ENCODE measurements at regions not wholly inside any gene's neighbourhood (a gene's known extent, or its start where the extent isn't known, plus 50 kb on each side); places are given as distances from the start of the nearest gene placed in this dataset.
"Not testable (repeated sequence)": the region's sequence is repeated elsewhere in the genome, so short reads cannot be mapped to it uniquely, and the experiment has no call there.

- DNase-seq = peak; percentile 72
Observed at GRCh38 chr12:66776974-66777373, 98.1 kb upstream of the GRIP1 start.

DNA sequence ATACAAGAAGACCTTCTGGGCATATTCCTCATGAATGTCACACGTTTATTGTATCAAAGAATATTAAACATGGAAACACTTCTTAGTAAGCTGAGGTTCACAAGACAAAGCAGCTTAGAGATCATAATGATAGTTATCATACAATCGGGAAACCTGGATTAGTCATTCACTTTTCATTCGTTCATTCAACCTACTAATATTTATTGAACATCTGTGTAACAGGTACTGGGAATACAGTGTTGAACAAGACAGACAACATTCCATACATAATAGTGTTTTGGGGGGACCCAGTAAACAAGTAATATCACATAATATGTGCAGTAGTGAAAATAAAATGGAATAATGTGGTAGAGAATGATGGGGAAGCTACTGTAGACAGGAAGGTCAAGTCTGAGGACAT lies 100.6 kb upstream of the GRIP1 start:
- DNase-seq = no peak

GRCh38 chr12:66786531-66787308 lies 107.8 kb upstream of the GRIP1 start:
- DNase-seq = no peak

DNA sequence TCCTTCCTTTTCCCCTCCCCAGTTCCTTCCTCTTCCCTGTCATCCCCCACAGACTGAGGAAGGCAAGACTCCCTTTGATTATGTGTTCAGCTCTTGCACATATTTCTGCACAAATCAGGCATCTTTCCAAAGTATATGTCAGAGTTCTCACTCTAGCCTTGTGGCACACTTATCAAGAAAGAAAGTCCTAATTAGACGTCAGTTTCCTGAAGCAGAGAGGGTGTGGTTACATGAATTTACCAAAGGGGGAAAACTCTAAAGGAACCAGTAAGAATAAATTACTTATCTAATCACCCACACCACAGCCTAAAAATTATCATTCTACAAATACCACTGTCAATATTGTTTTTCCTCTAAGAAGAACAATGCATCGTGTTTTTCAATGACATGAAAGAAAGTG lies 120.7 kb upstream of the GRIP1 start:
- DNase-seq = no peak

DNA sequence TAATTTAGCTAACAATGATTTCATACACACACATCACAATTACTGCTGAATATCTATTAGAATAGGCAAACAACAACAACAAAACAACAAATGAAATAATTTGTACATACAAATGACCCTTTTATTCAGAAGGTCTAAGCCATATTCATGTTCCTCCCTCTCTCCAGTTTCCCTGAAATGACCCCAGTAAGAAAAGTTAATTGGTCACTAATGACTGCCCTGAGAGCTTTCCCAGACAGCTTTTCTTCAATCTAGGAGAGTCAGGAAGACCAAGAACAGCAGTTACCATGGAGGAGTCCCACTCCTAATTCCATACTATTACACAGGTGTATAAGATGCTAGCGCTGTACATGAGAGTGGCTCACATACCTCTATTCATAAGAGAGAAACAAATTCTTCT lies 121.2 kb upstream of the GRIP1 start:
- no peak for DNase-seq

GRCh38 chr12:66803930-66804329 lies 125.1 kb upstream of the GRIP1 start:
- no peak for DNase-seq

- DNase-seq = no peak
Observed at GRCh38 chr12:66804563-66804974, 125.7 kb upstream of the GRIP1 start.

DNA sequence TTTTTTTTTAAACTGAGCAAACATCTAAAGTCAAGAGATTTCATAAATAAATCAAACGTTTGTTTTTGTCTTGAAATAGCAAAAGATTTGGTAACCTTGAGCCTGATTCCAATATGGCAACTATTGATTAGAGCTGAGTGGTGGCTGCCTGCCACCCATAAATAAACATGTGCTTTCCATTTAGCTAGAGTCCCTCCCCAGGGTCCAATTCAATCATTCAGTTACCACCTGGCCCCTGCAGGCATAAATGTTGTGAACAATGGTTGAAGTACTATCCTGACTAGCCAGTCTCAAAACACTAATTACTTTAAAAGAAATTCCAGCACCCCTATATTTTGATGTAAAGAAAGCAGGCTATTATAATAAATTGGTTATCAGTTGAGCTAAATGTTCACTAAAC lies 129.7 kb upstream of the GRIP1 start:
- DNase-seq = no peak

DNA sequence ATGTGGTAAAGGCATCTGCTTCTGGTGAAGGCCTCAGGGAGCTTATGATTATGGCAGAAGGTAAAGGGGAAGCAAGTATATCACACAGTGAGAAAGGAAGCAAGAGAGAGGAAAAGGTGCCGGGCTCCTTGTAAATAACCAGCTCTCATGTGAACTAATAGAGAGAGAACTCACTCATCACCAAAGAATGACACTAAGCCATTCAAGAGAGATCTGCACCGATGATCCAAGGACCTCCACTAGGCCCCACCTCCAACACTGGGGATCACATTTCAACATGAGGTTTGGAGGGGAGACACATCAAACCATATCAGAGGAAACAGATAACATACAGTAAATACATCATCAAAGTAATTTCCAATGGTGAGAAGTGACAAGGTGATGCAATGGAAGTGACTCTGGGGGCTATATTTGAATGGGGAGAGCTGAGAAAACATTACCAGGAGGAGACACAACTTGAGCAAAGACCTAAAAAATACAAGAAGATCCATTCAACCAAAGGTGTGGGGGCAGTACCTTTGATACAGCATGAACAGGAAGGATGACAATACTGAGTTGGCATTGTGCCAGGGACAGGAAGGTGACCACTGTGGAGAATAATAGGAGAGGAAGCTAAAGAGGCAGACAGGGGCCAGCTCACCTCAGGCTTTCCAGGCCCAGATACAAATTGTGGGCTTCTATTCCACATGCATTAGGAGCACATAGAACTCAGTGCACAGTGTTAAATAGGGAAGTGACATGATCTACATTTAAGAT lies 134.4 kb upstream of the GRIP1 start:
- no peak for DNase-seq

GRCh38 chr12:66819587-66819986 lies 140.7 kb upstream of the GRIP1 start:
- no peak for DNase-seq

- DNase-seq = no peak
Observed at GRCh38 chr12:66822961-66823360, 144.1 kb upstream of the GRIP1 start.

DNA sequence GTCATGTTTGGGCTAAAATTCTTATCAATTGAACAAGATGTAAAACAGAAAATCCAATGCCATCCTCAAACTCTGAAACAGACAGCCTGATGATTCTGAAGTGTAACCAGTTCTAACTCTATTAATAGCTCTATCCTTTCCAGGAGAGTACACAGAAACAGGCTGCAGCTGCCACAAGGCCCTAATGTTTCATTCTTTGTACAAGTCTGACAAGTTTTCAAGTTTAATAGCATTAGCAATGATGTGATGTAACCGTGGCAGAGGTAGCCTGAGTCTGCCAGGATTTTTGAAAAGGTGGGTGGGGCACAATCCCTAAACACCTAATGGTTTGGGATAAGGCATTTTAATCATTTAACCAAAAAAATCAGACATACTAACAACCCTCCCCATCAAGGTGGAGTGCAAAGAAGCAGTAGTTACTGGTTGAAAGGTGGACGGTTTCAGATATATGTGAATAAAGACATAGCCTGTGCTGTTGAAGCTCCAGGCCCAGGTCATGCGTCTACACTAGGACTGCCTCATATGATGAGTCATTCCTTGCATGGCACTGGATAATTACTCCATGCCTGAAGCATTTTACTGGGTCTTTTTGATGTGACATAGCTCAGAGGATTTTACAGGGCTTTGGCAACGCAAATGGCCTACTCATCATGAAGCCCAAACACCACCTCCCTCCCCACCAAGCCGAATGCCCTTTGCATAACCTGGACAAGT lies 145.1 kb upstream of the GRIP1 start:
- no peak for DNase-seq

DNA sequence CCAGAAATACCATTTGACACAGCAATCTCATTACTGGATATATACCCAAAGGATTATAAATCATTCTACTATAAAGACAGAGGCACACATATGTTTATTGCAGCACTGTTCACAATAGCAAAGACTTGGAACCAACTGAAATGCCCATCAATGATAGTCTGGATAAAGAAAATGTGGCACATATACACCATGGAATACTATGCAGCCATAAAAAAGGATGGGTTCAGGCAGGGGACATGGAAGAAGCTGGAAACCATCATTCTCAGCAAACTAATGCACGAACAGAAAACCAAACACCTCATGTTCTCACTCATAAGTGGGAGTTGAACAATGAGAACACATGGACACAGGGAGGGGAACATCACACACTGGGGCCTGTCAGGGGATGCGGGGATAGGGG lies 147.0 kb upstream of the GRIP1 start:
- not testable (repeated sequence) for DNase-seq

DNA sequence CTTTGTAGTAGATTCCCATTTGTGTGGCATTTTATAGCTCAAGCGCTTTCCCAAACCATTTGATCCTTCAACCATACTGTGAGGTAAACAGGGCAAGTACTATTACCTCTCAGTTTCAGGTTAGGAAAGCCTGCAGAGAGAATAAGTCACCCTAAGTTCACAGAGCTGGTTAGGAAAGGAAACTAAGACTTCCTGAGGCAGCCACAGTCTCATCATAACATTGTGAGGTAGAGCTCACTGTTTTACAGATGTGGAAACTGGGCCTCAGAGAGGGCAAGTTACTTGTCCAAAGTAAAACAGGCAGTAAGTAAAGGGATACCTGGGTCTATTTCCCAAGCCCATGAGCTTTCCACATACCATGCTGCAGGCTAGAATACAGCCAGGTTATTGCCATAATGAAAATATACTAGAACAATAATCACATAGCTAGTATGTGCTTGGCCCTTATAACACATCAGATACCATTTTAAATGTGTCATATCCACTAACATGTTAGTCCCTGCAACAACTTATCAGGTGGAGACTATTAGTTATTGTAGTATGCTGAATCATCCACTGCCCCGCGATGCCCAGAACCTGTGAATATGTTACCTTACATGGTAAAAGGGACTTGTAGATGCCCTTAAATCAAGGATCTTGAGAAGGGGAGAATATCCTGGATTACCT lies 150.9 kb upstream of the GRIP1 start:
- no peak for DNase-seq

GRCh38 chr12:66831495-66831894 lies 152.6 kb upstream of the GRIP1 start:
- DNase-seq = no peak

- no peak for DNase-seq
Observed at GRCh38 chr12:66832997-66833396, 154.1 kb upstream of the GRIP1 start.

DNA sequence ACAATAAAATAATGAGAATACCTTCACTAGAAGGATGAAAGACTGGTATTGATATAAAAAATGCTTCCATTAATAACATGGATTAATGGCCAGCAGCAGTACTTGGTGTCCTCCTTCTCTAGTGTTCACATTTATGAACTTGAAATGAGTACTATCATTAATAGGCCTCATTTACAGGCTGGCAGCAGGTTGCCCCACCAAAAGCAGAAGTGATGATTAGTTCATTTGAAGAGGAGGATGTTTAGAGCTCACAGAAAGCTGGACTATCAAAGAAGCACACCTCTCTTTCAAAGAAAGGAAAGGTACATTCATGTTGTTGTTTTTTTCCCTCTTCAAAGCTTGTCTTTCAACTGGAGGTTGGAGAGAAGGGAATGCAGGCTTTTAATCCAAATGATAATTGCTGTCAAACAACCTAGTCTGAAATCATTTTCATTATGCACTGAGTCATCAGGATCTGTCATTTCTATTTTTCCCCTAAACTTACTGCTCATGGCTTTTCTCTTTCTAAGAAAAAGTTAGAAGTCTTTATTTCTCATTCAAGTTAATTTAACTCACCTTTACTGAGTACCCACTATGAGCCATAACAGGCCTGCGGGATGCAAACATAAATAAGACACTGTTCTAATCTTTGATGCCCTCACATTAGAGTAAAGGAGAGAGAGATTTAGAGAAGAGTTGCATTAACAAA lies 157.9 kb upstream of the GRIP1 start:
- no peak for DNase-seq

DNA sequence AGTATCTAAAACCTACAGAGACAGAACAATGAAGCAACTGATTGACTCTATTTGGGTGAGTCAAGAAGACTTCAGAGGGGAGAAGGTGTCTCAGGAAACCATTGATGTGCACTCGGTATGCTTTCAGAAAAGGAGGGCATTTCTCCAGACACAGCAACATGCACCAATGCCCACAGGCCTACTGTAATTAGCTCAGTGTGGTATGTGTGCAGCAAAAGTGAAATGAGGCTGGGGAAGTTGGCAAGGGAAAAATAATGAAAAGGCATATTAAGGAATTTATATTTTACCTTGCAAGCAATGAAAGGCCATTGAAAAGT lies 158.4 kb upstream of the GRIP1 start:
- DNase-seq = no peak

DNA sequence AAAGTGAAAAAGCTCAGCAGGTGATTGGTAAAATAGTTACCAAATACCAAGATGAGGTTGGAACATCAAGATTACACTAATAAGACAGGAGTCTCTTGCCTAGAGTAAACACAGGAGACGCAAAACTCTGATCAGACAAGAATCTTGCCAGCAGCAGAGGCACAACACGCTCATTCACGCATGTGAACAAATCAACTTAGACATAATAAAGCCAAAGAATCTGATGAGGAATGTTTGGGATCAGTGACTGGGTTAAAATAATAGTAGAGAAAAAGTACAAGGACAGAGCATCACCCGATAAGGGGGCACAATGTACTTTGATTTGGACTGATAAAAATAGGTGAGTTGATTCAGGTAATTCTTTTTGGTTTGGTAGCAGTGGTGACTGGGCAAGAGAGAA lies 159.5 kb upstream of the GRIP1 start:
- DNase-seq = no peak

DNA sequence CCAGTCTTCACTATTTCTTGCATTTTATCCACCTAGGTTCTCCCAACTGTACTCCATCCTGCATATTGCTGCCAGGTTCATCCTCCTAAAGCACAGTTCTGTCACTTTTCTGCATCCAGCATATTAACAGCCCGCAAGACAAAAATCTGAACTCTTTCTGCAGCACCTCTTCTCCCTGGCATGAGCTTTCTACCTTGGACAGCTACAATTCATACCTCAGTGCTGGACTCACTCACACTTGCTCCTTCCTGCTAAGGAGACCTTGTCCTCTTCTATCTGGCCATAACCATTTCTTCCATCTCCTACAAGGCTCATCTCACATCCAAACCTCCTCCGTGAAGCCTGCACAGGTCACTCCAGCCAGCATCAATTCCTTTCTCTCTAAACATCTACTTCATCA lies 170.1 kb upstream of the GRIP1 start:
- DNase-seq = no peak

DNA sequence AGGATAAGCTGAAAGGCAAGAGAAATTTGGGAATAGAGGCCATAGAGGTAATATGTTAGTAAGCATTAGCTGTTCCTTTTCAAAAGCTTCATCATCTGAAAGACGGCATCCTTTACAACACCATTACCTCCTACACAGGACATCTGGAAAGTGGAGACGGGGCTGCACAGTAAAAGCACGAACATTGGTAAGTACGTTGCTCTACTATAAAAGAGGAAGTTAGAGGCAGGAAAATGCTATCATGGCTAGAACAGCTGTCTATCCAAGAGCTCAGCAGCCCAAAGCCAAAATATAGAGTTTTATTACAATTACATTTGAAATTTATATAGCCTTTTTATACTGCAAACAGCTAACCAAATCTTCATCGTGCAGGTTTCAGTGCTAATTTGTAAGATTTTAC lies 172.3 kb upstream of the GRIP1 start:
- no peak for DNase-seq

- no peak for DNase-seq
Observed at GRCh38 chr12:66852091-66852490, 173.2 kb upstream of the GRIP1 start.

- no peak for DNase-seq
Observed at GRCh38 chr12:66852765-66853164, 173.9 kb upstream of the GRIP1 start.
